ENCODE measurements at regions not wholly inside any gene's neighbourhood (a gene's known extent, or its start where the extent isn't known, plus 50 kb on each side); places are given as distances from the start of the nearest gene placed in this dataset.

- peaks cover 0 to 2% (median 0%) of the 10 kb centered on the region in 7 donors for H3K9me3 Mint-ChIP-seq
- H3K4me2 ChIP-seq (replicated peaks; ENCODE audit: extremely low read depth, low read length, poor library complexity, severe bottlenecking): no peak overlapping the region
- H3K27me3 ChIP-seq (ENCODE audit: control insufficient read depth in 2 of 2, insufficient read depth in 2 of 2, low read length in 2 of 2): peaks cover 0 to 3% of the 10 kb centered on the region in 2 donors
- H4K20me1 ChIP-seq (ENCODE audit: insufficient read depth, low read length): no peaks in the 10 kb centered on the region
- no peak overlapping the region for H3K27ac Mint-ChIP-seq
- intact Hi-C loops (cut with micrococcal nuclease): no loop called here
- no peaks in the 10 kb centered on the region for H3K4me1 ChIP-seq (ENCODE audit: control insufficient read depth in 1 of 2, insufficient read depth in 2 of 2, low read length in 2 of 2)
- no peak for DNase-seq
- H3K4me3 ChIP-seq (replicated peaks in 1 of 3; ENCODE audit: low read depth in 2 of 3, low read length in 3 of 3): no peak overlapping the region
- no peak overlapping the region for H3K27ac ChIP-seq (ENCODE audit: low read depth in 1 of 2, low read length in 2 of 2)
- TF ChIP-seq, protein P1, sequence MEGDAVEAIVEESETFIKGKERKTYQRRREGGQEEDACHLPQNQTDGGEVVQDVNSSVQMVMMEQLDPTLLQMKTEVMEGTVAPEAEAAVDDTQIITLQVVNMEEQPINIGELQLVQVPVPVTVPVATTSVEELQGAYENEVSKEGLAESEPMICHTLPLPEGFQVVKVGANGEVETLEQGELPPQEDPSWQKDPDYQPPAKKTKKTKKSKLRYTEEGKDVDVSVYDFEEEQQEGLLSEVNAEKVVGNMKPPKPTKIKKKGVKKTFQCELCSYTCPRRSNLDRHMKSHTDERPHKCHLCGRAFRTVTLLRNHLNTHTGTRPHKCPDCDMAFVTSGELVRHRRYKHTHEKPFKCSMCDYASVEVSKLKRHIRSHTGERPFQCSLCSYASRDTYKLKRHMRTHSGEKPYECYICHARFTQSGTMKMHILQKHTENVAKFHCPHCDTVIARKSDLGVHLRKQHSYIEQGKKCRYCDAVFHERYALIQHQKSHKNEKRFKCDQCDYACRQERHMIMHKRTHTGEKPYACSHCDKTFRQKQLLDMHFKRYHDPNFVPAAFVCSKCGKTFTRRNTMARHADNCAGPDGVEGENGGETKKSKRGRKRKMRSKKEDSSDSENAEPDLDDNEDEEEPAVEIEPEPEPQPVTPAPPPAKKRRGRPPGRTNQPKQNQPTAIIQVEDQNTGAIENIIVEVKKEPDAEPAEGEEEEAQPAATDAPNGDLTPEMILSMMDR (IDR thresholded peaks at IDR 0.05): no peak
- peaks cover 9 to 21% (median 16%) of the 10 kb centered on the region in 3 donors for H3K27me3 Mint-ChIP-seq (ENCODE audit: low read depth in 3 of 3)
- no peak overlapping the region for H3K4me3 Mint-ChIP-seq
- H2AFZ ChIP-seq (ENCODE audit: insufficient read depth, low read depth, low read length, poor library complexity, severe bottlenecking): no peak overlapping the region
- no peaks in the 10 kb centered on the region for H3K36me3 ChIP-seq (replicated peaks in 1 of 2; ENCODE audit: control insufficient read depth in 1 of 2, insufficient read depth in 2 of 2, low read length in 2 of 2)
- H3K9ac ChIP-seq (ENCODE audit: insufficient read depth, low read length, poor library complexity, severe bottlenecking): no peak overlapping the region
- no peaks in the 10 kb centered on the region for H3K36me3 Mint-ChIP-seq
- no peaks in the 10 kb centered on the region for H3K4me1 Mint-ChIP-seq
- 92% methylated on average over 2 of the region's 4 CpGs for WGBS (ENCODE audit: insufficient coverage)
- no peaks in the 10 kb centered on the region for H3K9me3 ChIP-seq (replicated peaks in 1 of 2; ENCODE audit: control insufficient read depth in 1 of 2, insufficient read depth in 1 of 2, low read length in 2 of 2)
- no peaks in the 10 kb centered on the region for H3K79me2 ChIP-seq (ENCODE audit: insufficient read depth, low read length)
Measured at GRCh38 chr13:99886706-99887105, 84.9 kb downstream of the ZIC5 start.

- H3K4me2 ChIP-seq (replicated peaks; ENCODE audit: extremely low read depth, low read length, poor library complexity, severe bottlenecking): no peak overlapping the region
- H3K4me3 Mint-ChIP-seq: no peak overlapping the region
- peaks cover 7 to 16% (median 16%) of the 10 kb centered on the region in 3 donors for H3K27me3 Mint-ChIP-seq (ENCODE audit: low read depth in 3 of 3)
- no peaks in the 10 kb centered on the region for H3K36me3 ChIP-seq (replicated peaks in 1 of 2; ENCODE audit: control insufficient read depth in 1 of 2, insufficient read depth in 2 of 2, low read length in 2 of 2)
- H3K4me1 ChIP-seq (ENCODE audit: control insufficient read depth in 1 of 2, insufficient read depth in 2 of 2, low read length in 2 of 2): no peaks in the 10 kb centered on the region
- no peak for DNase-seq
- no peak overlapping the region for H2AFZ ChIP-seq (ENCODE audit: insufficient read depth, low read depth, low read length, poor library complexity, severe bottlenecking)
- H3K36me3 Mint-ChIP-seq: no peaks in the 10 kb centered on the region
- H3K4me1 Mint-ChIP-seq: no peaks in the 10 kb centered on the region
- no peak overlapping the region for H3K9ac ChIP-seq (ENCODE audit: insufficient read depth, low read length, poor library complexity, severe bottlenecking)
- no peak overlapping the region for H3K4me3 ChIP-seq (replicated peaks in 1 of 3; ENCODE audit: low read depth in 2 of 3, low read length in 3 of 3)
- no peaks in the 10 kb centered on the region for H3K27me3 ChIP-seq (ENCODE audit: control insufficient read depth in 2 of 2, insufficient read depth in 2 of 2, low read length in 2 of 2)
- H4K20me1 ChIP-seq (ENCODE audit: insufficient read depth, low read length): no peaks in the 10 kb centered on the region
- H3K27ac Mint-ChIP-seq: no peak overlapping the region
- peaks cover 0 to 2% (median 0%) of the 10 kb centered on the region in 7 donors for H3K9me3 Mint-ChIP-seq
- H3K27ac ChIP-seq (ENCODE audit: low read depth in 1 of 2, low read length in 2 of 2): no peak overlapping the region
- TF ChIP-seq, protein P1 (IDR thresholded peaks at IDR 0.05): no peak
- WGBS (ENCODE audit: insufficient coverage): 100% methylated on average over 2 of the region's 6 CpGs
- H3K9me3 ChIP-seq (replicated peaks in 1 of 2; ENCODE audit: control insufficient read depth in 1 of 2, insufficient read depth in 1 of 2, low read length in 2 of 2): no peaks in the 10 kb centered on the region
- no peaks in the 10 kb centered on the region for H3K79me2 ChIP-seq (ENCODE audit: insufficient read depth, low read length)
- intact Hi-C loops (cut with micrococcal nuclease): no loop called here
Measured at GRCh38 chr13:99884913-99885312, 86.7 kb downstream of the ZIC5 start.
